GM23338 (cell line): ENCODE measurements at regions not wholly inside any gene's neighbourhood (a gene's known extent, or its start where the extent isn't known, plus 50 kb on each side); places are given as distances from the start of the nearest gene placed in this dataset.

Experiments
- ATAC-seq: fragments of 200-7000 bp; cut with Tn5 transposase; 3 replicates; pipeline ENCODE4 v1.9.1; 2020
- DNase-seq: peaks from one replicate; pipeline ENCODE4 v3.0.0-alpha.2; 2015; ENCODE audit warnings: low spot score
- H2AFZ ChIP-seq: fragments of 200-600 bp; sonication (generic); 2 replicates; pipeline ENCODE4 v1.8.0; 2016; ENCODE audit warnings: antibody characterized with exemption, mild to moderate bottlenecking, moderate library complexity
- H3F3A ChIP-seq: fragments of 200-600 bp; sonication (generic); replicated peaks from 2 replicates; pipeline ENCODE4 v1.8.0; 2017; ENCODE audit warnings: antibody characterized with exemption, mixed run types, low read depth
- H3K27ac ChIP-seq: fragments of 200-600 bp; sonication (generic); 2 replicates; pipeline ENCODE4 v1.6.1; 2016; ENCODE audit warnings: low read depth
- H3K27me3 ChIP-seq: fragments of 200-600 bp; sonication (generic); 2 replicates; pipeline ENCODE4 v1.8.0; 2016; ENCODE audit warnings: mild to moderate bottlenecking, mixed run types, moderate library complexity; ENCODE audit not compliant: insufficient read depth
- H3K36me3 ChIP-seq: fragments of 200-600 bp; sonication (generic); 2 replicates; pipeline ENCODE4 v1.8.0; 2016; ENCODE audit warnings: mild to moderate bottlenecking; ENCODE audit not compliant: insufficient read depth
- H3K4me1 ChIP-seq: fragments of 200-600 bp; sonication (generic); 2 replicates; pipeline ENCODE4 v1.8.0; 2016; ENCODE audit warnings: mild to moderate bottlenecking, moderate library complexity; ENCODE audit not compliant: insufficient read depth
- H3K4me2 ChIP-seq: fragments of 200-600 bp; sonication (generic); 2 replicates; pipeline ENCODE4 v1.7.1; 2017; ENCODE audit warnings: mixed run types
- H3K4me3 ChIP-seq: fragments of 200-600 bp; sonication (generic); 2 replicates; pipeline ENCODE4 v1.6.1; 2016; ENCODE audit warnings: mixed run types
- H3K79me2 ChIP-seq: fragments of 200-600 bp; sonication (generic); replicated peaks from 2 replicates; pipeline ENCODE4 v1.8.0; 2017; ENCODE audit warnings: mild to moderate bottlenecking; ENCODE audit not compliant: insufficient read depth
- H3K9me2 ChIP-seq: fragments of 200-600 bp; sonication (generic); 2 replicates; pipeline ENCODE4 v1.8.0; 2017; ENCODE audit not compliant: insufficient read depth
- H4K20me1 ChIP-seq: fragments of 200-600 bp; sonication (generic); replicated peaks from 2 replicates; pipeline ENCODE4 v1.8.0; 2017; ENCODE audit warnings: mild to moderate bottlenecking; ENCODE audit not compliant: insufficient read depth
- H3K27ac Mint-ChIP-seq: 2 replicates; pipeline ENCODE4 v1.8.0; 2020; ENCODE audit warnings: inconsistent platforms, mild to moderate bottlenecking, moderate library complexity, mixed read lengths
- H3K27me3 Mint-ChIP-seq: 3 replicates; pipeline ENCODE4 v1.8.0; 2022; ENCODE audit warnings: low read depth, mild to moderate bottlenecking, moderate library complexity, mixed read lengths, inconsistent platforms; ENCODE audit not compliant: insufficient read depth, poor library complexity
- H3K36me3 Mint-ChIP-seq: 3 replicates; pipeline ENCODE4 v1.8.0; 2021; ENCODE audit warnings: low read depth, mild to moderate bottlenecking, inconsistent platforms, moderate library complexity, mixed read lengths
- H3K4me1 Mint-ChIP-seq: 3 replicates; pipeline ENCODE4 v1.8.0; 2020; ENCODE audit warnings: mild to moderate bottlenecking, inconsistent platforms, mixed read lengths
- H3K4me3 Mint-ChIP-seq: 3 replicates; pipeline ENCODE4 v1.8.0; 2021; ENCODE audit warnings: moderate library complexity, mild to moderate bottlenecking, inconsistent platforms, mixed read lengths
- H3K9me3 Mint-ChIP-seq: 3 replicates; pipeline ENCODE4 v1.8.0; 2020; ENCODE audit warnings: moderate library complexity, mild to moderate bottlenecking, inconsistent platforms, mixed read lengths
- CREB1 ChIP-seq: fragments of 250-450 bp; sonication (Bioruptor Pico); IDR thresholded peaks from 2 replicates; pipeline ENCODE4 v1.5.0; 2020; ENCODE audit warnings: low read depth, mild to moderate bottlenecking, moderate library complexity
- CTCF ChIP-seq, 2 experiments: fragments of 200-600 bp in 1 of 2; sonication (generic) in 1 of 2; conservative IDR thresholded peaks; 2 replicates each; pipeline versions ENCODE4 v1.5.1 to v1.6.1; 2016 to 2017; ENCODE audit warnings: antibody characterized with exemption in 2 of 2, low read depth in 2 of 2, mild to moderate bottlenecking in 2 of 2, moderate library complexity in 1 of 2
- ETS1 ChIP-seq: IDR thresholded peaks from 2 replicates; pipeline ENCODE4 v1.6.1; 2016; ENCODE audit warnings: antibody characterized with exemption
- EZH2 ChIP-seq: fragments of 200-600 bp; sonication (generic); IDR thresholded peaks from one replicate; pipeline ENCODE4 v1.8.0; 2017; ENCODE audit warnings: antibody characterized with exemption, mild to moderate bottlenecking, low read depth; ENCODE audit not compliant: unreplicated experiment
- EZH2phosphoT487 ChIP-seq: fragments of 200-600 bp; sonication (generic); IDR thresholded peaks from one replicate; pipeline ENCODE4 v1.8.1; 2018; ENCODE audit warnings: antibody characterized with exemption; ENCODE audit not compliant: unreplicated experiment
- JUNB ChIP-seq: IDR thresholded peaks from one replicate; pipeline ENCODE4 v1.6.1; 2016; ENCODE audit warnings: antibody characterized with exemption; ENCODE audit not compliant: unreplicated experiment
- NANOG ChIP-seq: IDR thresholded peaks from 2 replicates; pipeline ENCODE4 v1.6.1; 2016; ENCODE audit warnings: antibody characterized with exemption, borderline replicate concordance
- POLR2AphosphoS5 ChIP-seq: IDR thresholded peaks from 2 replicates; pipeline ENCODE4 v1.6.1; 2016; ENCODE audit warnings: antibody characterized with exemption, low read depth
- REST ChIP-seq: IDR thresholded peaks from one replicate; pipeline ENCODE4 v1.6.1; 2018; ENCODE audit warnings: antibody characterized with exemption; ENCODE audit not compliant: unreplicated experiment
- STAT1 ChIP-seq: IDR thresholded peaks from one replicate; pipeline ENCODE4 v1.6.1; 2016; ENCODE audit warnings: antibody characterized with exemption; ENCODE audit not compliant: unreplicated experiment
- ZNF114 ChIP-seq: fragments of 250-450 bp; sonication (Bioruptor Pico); IDR thresholded peaks from 2 replicates; pipeline ENCODE4 v1.5.0; 2020; ENCODE audit warnings: mild to moderate bottlenecking, moderate library complexity
- ZNF331 ChIP-seq: fragments of 250-450 bp; sonication (Bioruptor Pico); IDR thresholded peaks from 2 replicates; pipeline ENCODE4 v1.5.0; 2020; ENCODE audit warnings: low read depth, mild to moderate bottlenecking, moderate library complexity

- ATAC-seq = no peak
- peaks cover 1% of the 10 kb centered on the region for H3K27me3 Mint-ChIP-seq
- no peaks in the 10 kb centered on the region for H3K36me3 Mint-ChIP-seq
- no peak overlapping the region for H3K4me2 ChIP-seq
- H3K27ac ChIP-seq = no peak overlapping the region
- H3F3A ChIP-seq = no peaks in the 10 kb centered on the region
- no peaks in the 10 kb centered on the region for H3K36me3 ChIP-seq
- peaks cover 17% of the 10 kb centered on the region for H3K4me1 ChIP-seq
- no peaks in the 10 kb centered on the region for H4K20me1 ChIP-seq
- H3K27me3 ChIP-seq = no peaks in the 10 kb centered on the region
- H3K9me3 Mint-ChIP-seq = no peaks in the 10 kb centered on the region
- H3K27ac Mint-ChIP-seq = no peak overlapping the region
- H3K4me3 Mint-ChIP-seq = no peak overlapping the region
- peaks cover 11% of the 10 kb centered on the region for H3K4me1 Mint-ChIP-seq
- TF ChIP-seq REST = no peak
- no peak for TF ChIP-seq STAT1
- TF ChIP-seq EZH2phosphoT487 = no peak
- no peak for TF ChIP-seq POLR2AphosphoS5
- TF ChIP-seq ETS1 = no peak
- peaks cover 9% of the 10 kb centered on the region for H3K9me2 ChIP-seq
- DNase-seq = no peak
- H3K4me3 ChIP-seq = no peak overlapping the region
- no peaks in the 10 kb centered on the region for H3K79me2 ChIP-seq
- H2AFZ ChIP-seq = no peak overlapping the region; the same call in 1 of the 2 replicates
These were observed 54.1 kb upstream of the LY86 start for GRCh38 chr6:6534399-6534798.

DNA sequence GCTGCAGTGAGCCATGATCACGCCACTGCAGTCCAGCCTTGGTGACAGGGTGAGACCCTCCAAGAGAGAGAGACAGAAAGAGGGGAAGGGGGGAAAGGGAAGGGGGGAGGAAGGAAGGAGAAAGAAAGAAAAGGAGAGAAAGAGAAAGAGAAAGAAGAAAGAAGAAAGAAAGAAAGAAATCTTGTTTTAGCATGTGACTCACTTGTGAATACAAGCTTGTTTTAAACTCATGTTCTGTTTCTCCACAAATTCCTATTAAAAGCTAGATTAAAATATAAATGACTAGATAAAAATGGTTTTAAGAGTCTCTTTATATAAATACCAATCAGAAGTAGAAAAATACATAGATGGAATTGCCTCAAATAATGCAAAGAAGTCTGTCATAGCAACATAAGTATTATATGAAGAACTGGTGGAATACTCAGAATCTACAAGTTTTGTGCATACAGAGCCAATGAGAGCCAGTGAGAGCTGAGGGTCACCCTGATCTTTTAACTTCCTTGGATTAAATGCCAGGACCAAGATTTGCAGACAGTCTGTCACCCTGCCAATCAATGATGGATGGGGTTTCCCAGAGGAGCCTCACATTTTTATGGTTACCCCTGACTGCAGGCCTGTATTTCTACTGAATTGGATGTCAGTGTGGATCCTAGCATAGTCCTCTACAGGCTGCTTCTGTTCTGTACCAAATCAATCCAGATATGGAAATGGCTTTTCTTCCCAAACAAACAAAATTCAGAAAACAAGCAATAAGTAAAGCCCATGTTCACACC, 50.8 kb upstream of the LY86 start:
- Histone ChIP-seq H3K27ac (no peak overlapping the region), H3K79me2 (no peaks in the 10 kb centered on the region), H3K4me3 (no peak overlapping the region), H3K9me2 (peaks cover 10% of the 10 kb centered on the region), H3K4me1 (peaks cover 18% of the 10 kb centered on the region), H3K4me2 (peak overlapping the region; percentile 21), H4K20me1 (no peaks in the 10 kb centered on the region), H2AFZ (peak overlapping the region; percentile 2; the same call in 1 of the 2 replicates), H3K27me3 (no peaks in the 10 kb centered on the region), H3K36me3 (no peaks in the 10 kb centered on the region), H3F3A (no peaks in the 10 kb centered on the region)
- H3K4me3 Mint-ChIP-seq = no peak overlapping the region
- H3K27me3 Mint-ChIP-seq = peaks cover 2% of the 10 kb centered on the region
- ATAC-seq (no peak), DNase-seq (no peak)
- H3K4me1 Mint-ChIP-seq = peaks cover 11% of the 10 kb centered on the region
- H3K27ac Mint-ChIP-seq = no peak overlapping the region
- H3K9me3 Mint-ChIP-seq = peaks cover 10% of the 10 kb centered on the region
- peaks cover 9% of the 10 kb centered on the region; the same call in 1 of the 3 replicates for H3K36me3 Mint-ChIP-seq
- no peak for TF ChIP-seq ETS1
- TF ChIP-seq POLR2AphosphoS5 = no peak
- TF ChIP-seq EZH2phosphoT487 = no peak
- no peak for TF ChIP-seq CTCF (conservative IDR thresholded peaks at IDR 0.05; ENCODE audit: low read depth in 2 of 2)
- no peak for TF ChIP-seq CREB1 (CRISPR knock-in tag)
- TF ChIP-seq STAT1 = no peak
- TF ChIP-seq REST = no peak
- no peak for TF ChIP-seq ZNF114 (CRISPR knock-in tag)
- no peak for TF ChIP-seq NANOG
- no peak for TF ChIP-seq ZNF331 (CRISPR knock-in tag)
- TF ChIP-seq JUNB = no peak
- TF ChIP-seq EZH2 = no peak
